Stimulated activated CD4-positive, alpha-beta T cell treated with anti-CD3 and anti-CD28 coated beads, Interleukin-2, amount 100 ng/mL, for 4 hours (primary cell): ENCODE measurements at regions not wholly inside any gene's neighbourhood (a gene's known extent, or its start where the extent isn't known, plus 50 kb on each side); places are given as distances from the start of the nearest gene placed in this dataset.
"Not testable (repeated sequence)": the region's sequence is repeated elsewhere in the genome, so short reads cannot be mapped to it uniquely, and the experiment has no call there.

ENCODE experiments used
- DNase-seq: peaks from one replicate; pipeline ENCODE4 v3.0.0-alpha.2; 2020; ENCODE audit warnings: low read depth

DNA sequence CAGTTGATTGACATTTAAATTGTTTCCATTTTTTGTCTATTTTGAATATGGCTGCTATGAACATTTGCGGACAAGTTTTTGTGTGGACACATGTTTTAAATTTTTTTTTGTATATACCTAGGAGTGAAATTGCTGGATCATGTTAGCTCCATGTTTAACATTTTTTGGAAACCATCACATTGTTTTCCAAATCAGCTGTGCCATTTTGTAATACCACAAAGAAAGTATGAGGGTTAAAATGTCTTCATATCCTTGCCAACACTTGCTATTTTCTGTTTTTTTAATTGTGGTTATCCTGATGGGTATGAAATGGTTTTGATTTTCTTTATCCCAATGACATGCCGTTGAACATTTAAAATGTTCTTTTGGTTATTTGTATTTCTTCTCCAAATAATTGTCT, 52.1 kb downstream of the CARTPT start:
- no peak for DNase-seq

DNA sequence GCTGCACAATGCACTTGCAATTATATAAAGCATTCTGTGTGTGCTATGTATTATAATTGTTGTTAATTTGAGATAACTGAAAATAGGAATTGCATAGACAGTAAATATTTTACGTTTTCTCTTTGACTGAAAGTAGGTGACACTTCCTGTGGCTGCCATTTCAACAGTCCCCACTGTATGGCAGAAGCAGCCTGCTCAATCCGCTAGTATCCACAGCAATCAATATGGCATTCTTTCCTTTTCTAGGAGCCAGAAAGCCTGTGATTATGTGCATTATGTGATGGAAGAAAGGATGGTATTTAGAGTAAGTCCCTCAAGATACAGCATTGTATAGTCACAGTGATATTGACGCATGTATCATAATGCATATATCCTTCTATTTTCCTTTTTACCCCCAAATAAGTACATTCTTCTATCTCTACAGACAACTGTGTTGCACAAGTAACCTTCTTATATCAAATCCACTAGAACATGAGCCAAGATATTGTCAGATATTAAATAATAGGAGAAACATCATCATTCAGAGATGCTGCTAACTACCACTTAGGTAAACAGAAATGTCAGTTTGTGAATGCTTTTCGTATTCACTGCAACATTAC, 59.7 kb downstream of the CARTPT start:
- no peak for DNase-seq

DNA sequence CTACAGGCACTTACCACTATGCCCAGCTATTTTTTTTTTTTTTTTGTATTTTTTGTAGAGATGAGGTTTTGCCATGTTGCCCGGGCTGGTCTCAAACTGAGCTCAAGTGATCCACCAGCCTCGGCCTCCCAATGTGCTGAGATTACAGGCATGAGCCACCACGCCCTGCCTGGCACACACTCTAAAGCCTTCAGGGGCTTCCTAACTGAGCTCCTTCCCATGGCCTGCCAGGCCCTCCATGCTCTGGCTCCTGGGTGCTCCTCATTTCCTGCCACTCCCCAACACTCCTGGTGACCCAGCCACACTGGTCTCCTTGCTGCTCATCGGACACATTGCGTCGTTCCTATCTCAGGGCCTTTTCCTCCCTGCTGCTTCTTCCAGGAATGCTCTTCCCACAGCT, 61.5 kb downstream of the CARTPT start:
- DNase-seq = no peak

DNA sequence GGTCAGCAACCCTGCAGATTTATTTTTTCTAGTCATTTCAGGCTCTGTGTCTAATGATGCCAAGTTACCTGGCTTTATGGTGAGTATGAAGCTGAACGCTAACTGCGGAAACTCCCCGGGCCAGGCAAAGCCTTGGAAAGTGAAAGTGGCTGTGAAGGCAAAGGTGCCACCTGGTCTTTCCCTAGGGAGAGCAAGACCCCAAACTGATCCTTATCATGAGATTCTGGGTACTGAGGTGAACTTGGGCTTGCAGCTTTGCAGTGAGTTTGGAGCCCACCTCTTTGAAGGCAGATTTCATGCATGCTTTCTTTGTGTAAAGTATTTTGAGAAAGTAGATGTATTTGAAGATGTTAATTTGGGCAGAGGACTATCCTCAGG, 63.3 kb downstream of the CARTPT start:
- DNase-seq = no peak

DNA sequence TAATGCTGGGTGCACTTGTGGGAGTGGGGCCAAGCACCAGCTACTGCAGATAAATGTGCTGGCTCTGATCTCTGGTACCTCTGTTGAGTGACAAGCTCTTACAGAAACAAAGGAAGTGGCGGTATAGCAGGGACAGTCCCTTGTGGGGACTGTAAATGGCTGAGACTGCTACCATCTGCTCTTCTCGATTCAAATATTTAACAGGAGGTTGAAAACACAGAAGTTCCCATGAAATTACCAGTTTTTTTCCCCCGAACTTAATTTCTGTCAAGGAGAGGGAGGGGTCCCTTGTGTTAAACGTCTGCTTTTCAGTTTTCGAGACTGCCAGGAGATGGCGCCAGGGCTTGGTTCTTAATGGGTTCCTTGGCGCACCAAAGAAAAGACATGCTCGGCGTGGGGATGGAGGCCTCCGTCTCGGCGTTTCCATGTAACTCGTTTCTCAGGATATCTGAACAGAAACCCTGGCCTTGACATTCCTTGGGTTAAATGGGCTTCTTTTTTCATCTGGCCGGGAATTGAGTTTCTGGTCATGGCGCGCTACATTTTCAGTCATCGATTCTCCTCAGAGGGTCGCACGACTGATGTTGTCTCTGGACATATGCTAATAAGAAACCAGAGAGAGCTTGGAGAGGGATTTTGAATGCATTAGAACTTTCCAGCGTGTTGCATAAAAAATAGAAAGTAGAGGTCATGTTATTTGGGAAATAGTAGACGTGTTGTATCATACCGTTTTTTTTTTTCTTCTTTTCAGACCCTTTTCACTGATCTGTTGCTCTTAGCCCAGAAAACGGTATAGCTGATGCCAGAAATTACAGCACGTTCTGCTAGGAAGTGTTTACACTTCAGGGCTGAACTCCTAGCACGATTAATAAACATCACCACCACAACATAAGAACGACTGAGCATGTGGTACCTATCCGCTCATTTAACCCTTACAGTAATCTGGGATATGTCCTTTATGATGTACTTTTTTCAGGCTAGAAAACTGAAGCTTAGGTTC, 64.0 kb downstream of the CARTPT start:
- no peak for DNase-seq

DNA sequence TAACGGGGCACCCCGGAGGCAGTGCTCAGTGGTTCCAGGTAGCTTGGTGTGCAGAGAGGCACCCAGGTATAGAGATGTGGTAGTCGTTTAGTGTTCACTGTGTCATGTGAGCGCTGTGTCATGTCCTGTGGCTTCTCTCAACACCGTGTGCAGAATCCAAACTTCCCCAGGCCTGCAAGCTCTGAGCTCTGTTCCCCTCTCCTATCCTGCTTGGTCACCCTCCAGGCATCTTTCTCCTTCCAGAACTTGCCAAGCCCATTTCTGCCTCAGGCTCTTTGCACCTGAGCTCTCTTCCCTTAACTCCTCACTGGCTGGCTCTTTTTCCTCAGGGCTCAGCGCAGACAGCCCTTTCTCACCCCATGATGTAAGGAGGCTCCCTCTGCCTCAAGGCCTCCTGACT, 64.8 kb downstream of the CARTPT start:
- DNase-seq = no peak

DNA sequence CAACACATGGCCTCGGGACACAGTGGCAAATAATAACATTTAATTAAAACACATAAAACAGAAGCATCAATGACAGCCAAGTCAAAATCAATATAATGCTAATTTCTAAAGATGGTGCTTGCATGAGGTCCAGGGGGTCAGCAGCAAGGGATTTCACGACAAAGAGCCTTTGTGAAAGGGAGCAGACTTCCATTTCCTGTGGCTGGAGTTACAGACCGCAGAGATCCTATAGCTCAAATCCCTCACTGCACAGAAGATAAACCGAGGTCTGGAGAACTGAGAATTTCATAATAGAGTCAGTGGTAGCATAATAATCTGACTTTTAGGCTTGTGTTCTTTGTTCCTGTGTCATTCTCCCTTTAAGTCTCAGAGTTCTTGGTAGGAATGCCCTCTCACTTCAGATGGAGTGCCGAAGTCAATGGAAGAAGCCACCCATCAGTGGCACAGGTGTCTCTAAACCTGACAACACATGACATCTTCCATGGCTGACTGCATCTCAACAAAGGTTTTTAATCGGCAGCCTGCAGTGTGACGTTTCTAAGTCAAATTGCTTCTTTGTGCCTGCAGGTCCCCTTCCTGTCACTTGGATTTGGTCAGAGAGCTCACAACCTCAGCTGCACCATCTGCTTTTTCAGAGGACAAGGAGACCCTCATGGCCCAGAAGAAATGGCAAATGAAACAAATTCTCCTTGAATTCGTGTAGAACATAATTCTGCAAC, 67.4 kb downstream of the CARTPT start:
- DNase-seq = no peak

DNA sequence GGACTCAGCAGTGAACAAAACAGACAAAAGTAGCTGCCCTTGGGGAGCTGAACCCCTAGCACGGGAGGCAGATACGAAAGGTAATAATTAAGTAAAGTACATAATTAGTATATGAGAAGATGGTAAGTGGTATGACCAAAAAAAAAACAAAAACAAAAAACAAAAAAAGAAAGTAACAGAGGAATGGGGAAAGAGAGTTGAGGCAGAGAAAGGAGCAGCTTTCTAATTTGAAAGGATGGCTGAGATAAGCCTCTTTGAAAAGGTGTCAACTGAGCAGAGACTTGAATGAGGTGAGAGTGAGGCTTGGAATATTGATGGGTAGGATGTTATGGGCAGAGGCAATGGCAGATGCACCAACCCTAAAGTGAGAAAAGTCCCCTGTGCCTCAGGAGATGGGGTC, 69.7 kb downstream of the CARTPT start:
- no peak for DNase-seq

DNA sequence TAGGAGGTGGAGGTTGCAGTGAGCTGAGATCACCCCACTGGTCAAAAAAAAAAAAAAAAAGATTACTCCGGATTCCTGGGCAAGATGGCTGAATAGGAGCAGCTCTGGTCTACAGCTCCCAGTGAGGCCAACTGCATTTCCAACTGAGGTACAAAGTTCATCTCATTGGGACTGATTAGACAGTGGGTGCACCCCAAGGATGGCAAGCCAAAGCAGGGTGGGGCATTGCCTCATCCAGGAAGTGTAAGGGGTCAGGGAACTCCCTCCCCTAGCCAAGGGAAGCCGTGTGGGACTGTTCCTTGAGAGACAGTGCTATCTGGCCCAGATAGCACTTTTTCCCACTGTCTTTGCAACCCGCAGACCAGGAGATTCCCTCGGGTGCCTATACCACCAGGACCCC, 70.7 kb downstream of the CARTPT start:
- no peak for DNase-seq

DNA sequence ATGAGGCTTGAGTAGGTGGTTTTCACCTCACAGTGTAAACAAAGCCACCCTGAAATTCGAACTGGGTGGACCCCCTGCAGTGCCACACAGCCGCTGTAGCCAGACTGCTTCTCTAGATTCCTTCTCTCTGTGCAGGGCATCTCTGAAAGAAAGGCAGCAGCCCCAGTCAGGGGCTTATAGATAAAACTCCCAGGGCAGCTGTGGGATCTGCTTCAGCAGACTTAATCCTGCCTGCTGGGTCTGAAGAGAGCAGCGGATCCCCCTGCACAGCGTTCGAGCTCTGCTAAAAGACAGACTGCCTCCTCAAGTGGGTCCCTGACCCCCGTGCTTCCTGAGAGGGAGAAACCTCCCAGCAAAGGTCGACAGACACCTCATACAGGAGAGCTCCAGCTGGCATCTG, 71.4 kb downstream of the CARTPT start:
- no peak for DNase-seq

DNA sequence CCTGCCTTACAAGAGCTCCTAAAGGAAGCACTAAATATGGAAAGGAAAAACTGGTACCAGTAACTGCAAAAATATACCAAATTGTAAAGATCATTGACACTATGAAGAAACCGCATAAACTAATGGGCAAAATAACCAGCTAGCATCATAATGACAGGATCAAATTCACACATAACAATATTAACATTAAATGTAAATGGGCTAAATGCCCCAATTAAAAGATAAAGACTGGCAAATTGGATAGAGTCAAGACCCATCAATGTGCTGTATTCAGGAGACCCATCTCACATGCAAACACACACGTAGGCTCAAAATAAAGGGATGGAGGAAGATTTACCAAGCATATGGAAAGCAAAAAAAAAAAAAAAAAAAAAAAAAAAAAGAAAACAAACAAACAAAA, 73.0 kb downstream of the CARTPT start:
- not testable (repeated sequence) for DNase-seq

DNA sequence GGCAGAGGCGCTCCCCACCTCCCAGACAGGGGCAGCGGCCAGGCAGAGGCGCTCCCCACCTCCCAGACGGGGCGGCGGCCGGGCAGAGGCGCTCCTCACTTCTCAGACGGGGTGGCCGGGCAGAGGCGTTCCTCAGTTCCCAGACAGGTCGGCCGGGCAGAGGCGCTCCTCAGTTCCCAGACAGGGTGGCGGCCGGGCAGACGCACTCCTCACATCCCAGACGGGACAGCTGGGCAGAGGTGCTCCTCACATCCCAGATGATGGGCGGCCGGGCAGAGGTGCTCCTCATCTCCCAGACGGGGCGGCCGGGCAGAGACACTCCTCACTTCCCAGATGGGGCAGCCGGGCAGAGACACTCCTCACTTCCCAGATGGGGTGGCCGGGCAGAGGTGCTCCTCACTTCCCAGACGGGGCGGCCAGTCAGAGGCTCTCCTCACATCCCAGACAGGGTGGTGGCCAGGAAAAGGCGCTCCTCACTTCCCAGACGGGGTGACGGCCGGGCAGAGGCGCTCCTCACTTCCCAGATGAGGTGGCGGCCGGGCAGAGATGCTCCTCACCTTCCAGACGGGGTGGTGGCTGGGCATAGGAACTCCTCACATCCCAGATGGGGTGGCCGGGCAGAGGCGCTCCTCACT, 75.1 kb downstream of the CARTPT start:
- DNase-seq = no peak

DNA sequence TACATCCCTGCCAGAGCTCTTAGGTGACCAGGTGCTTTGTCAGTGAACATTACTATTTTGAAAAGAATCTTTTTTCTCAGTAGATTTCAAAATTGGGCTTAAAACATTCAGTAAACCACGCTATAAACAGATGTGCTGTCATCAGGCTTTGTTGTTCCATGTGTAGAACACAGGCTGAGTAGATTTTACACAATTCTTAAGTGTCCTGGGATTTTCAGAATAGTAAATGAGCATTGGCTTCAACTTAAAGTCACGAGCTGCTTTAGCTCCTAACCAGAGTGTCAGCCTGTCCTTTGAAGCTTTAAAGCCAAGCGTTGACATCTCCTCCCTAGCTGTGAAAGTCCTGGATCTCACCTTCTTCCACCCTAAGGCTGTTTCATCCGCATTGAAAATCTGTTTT, 83.6 kb downstream of the CARTPT start:
- DNase-seq = no peak

DNA sequence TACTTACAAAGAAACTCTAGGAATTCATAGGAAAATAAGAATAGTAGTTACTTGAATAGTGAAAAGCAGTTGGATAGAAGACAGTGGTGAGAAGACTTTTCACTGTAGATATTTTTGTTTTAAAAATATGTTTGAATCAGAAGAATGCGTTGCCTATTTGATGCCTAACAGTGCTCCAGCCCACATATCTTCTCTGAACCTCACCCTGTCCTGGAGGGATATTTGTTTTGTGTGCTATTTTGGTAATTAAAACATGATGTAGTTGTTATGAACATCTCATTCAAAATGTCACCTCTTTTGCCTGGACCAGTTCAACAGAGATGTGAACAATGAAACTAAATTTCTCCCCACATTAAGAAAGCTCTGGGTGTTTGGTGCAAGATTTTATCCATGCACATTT, 87.6 kb downstream of the CARTPT start:
- no peak for DNase-seq

DNA sequence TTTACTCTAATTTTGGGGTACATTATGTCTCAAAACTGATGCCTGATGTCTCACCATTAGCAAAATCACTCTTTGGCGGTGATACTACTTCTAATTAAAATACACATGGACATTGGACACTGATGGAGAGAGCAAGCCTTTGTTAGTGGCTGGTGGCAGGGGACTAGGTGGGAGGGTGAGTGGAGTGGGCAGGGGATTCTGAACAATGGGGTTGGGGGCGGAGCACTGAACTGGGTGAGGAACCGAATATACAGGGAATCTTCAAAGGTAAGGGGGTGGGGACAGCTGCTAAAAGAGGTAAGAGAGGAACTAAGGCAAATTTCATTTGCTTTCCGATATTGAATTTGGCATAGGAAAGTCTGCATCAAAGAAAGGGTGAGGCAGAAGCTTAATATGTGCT, 88.8 kb downstream of the CARTPT start:
- no peak for DNase-seq

DNA sequence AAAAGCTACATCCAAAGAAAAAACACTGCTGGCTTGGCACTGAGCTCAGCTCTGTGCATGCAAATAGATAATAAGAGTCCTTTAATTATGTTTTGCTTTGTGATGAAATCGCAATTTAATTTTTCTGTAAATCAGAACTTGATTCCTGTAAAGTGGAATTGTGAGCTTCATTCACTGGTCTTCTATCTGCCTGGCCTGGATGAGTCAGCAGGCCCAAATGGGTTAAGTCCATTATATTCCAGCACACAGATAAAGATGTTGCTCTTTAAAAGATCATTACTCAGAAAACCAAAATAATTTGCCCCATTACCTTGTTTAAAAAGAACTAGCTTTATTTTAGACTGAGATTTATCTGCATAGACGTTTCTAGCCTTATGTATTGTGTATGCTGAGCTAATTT, 90.4 kb downstream of the CARTPT start:
- no peak for DNase-seq

DNA sequence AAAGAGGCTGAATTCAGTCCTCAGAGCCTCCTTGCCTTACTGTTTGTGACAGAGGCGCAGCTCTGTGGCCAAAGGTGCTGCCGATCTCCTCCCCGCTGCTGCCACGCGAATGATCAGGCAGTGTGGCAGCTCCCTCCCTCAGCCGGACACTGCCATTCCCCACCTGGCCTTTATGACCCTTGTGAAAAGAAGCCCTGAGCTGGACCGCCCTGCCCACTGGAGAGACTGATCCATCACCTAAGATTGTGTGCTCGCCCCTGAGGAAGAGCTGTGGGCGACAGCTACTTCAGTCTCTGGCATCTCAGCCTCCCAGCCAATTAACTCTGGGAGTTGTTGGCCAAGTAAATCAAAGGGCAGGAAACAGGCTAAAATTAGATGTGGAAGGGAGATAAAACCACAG, 90.9 kb downstream of the CARTPT start:
- no peak for DNase-seq

DNA sequence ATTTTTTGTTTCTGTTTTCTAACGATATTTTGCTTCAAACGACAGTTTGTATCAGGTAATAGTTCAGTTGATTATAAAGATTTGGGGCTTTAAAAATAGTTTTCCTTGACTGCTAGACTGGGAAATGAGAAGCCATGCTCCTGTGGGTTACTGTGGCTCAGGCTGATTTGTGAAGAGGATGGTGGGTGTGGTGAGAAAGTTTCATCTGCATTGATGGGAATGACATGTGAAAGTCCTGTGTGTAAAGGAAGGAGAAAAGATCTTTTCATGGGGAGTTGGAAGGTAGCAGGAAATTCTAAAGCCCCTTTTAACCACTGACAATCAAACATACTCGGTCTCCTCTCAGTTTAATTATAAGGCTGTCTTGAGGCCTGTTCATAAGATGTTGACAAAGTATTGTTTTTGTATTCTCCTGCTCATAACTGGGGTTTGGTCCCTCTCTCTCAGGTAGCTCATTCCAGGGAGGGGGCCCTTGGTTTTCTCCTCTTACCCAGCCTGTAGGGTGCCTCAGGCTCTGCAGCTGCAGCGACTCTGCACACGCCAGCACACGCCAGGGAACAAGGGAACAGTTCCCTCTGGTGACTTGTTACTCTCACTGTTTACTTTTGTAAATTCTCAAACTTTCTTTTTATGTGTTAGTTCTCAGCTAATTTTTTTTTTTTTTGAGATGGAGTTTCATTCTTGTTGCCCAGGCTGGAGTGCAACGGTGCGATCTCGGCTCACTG, 91.6 kb downstream of the CARTPT start:
- DNase-seq = no peak

DNA sequence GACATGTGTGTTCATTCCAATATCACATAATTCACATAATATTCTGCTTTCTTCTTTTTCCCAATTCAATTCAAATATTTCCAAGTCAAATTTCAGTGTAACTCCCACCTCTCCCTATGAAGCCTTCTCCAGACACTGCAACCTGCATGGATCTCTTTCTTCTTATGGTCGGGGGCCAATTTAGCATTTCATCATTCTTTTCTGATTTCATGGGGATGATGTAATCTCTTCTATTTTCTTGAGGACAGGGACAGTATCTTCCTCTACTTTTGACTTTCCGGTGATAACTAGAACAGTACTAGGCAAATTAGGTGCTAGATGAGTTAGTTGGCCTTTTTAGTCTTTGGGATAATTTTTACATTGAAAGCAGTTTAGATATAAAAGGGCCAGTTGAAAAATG, 92.7 kb downstream of the CARTPT start:
- DNase-seq = no peak

DNA sequence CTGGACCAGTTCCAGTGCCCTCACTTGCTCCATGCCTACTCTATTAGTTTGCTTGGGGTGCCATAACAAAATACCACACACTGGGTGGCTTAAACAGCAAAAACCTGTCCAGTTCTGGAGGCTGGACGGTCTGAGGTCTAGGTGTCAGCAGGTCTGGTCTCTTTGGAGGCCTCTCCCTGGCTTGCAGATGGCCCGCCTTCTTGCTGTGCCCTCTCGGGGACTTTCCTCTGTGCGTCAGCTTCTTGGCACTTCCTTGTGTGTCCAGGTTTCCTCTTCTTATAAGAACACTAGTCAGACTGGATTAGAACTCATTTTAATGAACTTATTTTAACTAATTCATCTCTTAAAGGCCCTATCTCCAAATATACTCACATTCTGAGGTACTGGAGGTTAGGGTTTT, 97.2 kb downstream of the CARTPT start:
- DNase-seq = no peak

DNA sequence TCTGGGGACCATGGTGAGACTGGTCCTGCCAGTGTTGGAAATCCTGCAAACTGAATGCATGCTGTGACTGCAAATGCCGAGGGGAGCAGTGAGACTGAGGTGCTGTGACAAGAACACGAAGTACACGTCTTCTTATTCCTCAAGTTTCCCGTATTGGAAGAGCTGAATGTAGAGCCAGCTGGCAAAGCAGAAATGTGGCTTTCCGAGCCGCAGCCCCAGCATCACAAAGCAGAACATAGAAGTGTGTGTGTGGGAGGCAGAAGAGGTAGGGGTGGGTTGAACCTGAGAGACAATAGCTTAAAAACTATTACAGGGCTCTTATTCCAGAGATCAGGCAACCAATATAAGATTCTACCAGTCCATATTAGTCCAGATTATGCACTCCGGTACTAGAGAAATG, 98.8 kb downstream of the CARTPT start:
- DNase-seq = no peak

DNA sequence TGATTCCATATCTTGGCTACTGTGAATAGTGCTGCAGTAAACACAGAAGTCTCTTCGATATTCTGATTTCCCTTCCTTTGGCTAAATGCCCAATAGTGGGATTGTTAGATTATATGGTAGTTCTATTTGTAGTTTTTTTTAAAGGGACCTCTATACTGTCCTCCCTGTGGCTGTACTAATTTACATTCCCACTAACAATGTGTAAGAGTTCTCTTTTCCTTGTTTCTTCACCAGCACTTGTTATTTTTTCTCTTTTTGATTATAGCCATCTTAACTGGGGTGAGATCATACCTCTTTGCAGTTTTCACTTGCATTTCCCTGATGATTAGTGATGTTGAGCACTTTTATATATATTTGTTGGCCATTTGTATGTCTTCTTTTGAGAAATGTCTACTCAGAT, 102.0 kb downstream of the CARTPT start:
- no peak for DNase-seq
